ENCODE measurements at regions not wholly inside any gene's neighbourhood (a gene's known extent, or its start where the extent isn't known, plus 50 kb on each side); places are given as distances from the start of the nearest gene placed in this dataset.

- Mint-ChIP-seq H3K27me3 (ENCODE audit: unreplicated experiment) (no peaks in the 10 kb centered on the region), H3K4me1 (ENCODE audit: unreplicated experiment) (no peaks in the 10 kb centered on the region), H3K27ac (ENCODE audit: unreplicated experiment) (no peak overlapping the region), H3K4me3 (ENCODE audit: unreplicated experiment) (no peak overlapping the region), H3K9me3 (ENCODE audit: unreplicated experiment) (no peaks in the 10 kb centered on the region), H3K36me3 (ENCODE audit: low read depth, unreplicated experiment) (peaks cover 3% of the 10 kb centered on the region)
- DNase-seq (ENCODE audit: low spot score) = no peak
- TF ChIP-seq CTCF (IDR thresholded peaks at IDR 0.05; ENCODE audit: unreplicated experiment) = no peak
Observed at GRCh38 chr4:19614171-19614570, 637.5 kb upstream of the SLIT2 start.

- TF ChIP-seq CTCF (IDR thresholded peaks at IDR 0.05; ENCODE audit: unreplicated experiment) = no peak
- DNase-seq (ENCODE audit: low spot score) = no peak
- Mint-ChIP-seq H3K36me3 (ENCODE audit: low read depth, unreplicated experiment) (no peaks in the 10 kb centered on the region), H3K27ac (ENCODE audit: unreplicated experiment) (no peak overlapping the region), H3K4me1 (ENCODE audit: unreplicated experiment) (peaks cover 2% of the 10 kb centered on the region), H3K9me3 (ENCODE audit: unreplicated experiment) (no peaks in the 10 kb centered on the region), H3K4me3 (ENCODE audit: unreplicated experiment) (no peak overlapping the region), H3K27me3 (ENCODE audit: unreplicated experiment) (no peaks in the 10 kb centered on the region)
Observed at GRCh38 chr4:19596342-19596741, 655.4 kb upstream of the SLIT2 start.

- no peak overlapping the region for H3K4me3 Mint-ChIP-seq (ENCODE audit: unreplicated experiment)
- peaks cover 2% of the 10 kb centered on the region for H3K4me1 Mint-ChIP-seq (ENCODE audit: unreplicated experiment)
- H3K9me3 Mint-ChIP-seq (ENCODE audit: unreplicated experiment) = no peaks in the 10 kb centered on the region
- H3K27ac Mint-ChIP-seq (ENCODE audit: unreplicated experiment) = no peak overlapping the region
- no peaks in the 10 kb centered on the region for H3K27me3 Mint-ChIP-seq (ENCODE audit: unreplicated experiment)
- DNase-seq (ENCODE audit: low spot score) = no peak
- no peaks in the 10 kb centered on the region for H3K36me3 Mint-ChIP-seq (ENCODE audit: low read depth, unreplicated experiment)
- TF ChIP-seq CTCF (IDR thresholded peaks at IDR 0.05; ENCODE audit: unreplicated experiment) = no peak
Observed at GRCh38 chr4:19592391-19592790, 659.3 kb upstream of the SLIT2 start.

- H3K36me3 Mint-ChIP-seq (ENCODE audit: low read depth, unreplicated experiment) = no peaks in the 10 kb centered on the region
- DNase-seq (ENCODE audit: low spot score) = no peak
- H3K9me3 Mint-ChIP-seq (ENCODE audit: unreplicated experiment) = no peaks in the 10 kb centered on the region
- H3K4me1 Mint-ChIP-seq (ENCODE audit: unreplicated experiment) = no peaks in the 10 kb centered on the region
- TF ChIP-seq CTCF (IDR thresholded peaks at IDR 0.05; ENCODE audit: unreplicated experiment) = no peak
- H3K4me3 Mint-ChIP-seq (ENCODE audit: unreplicated experiment) = no peak overlapping the region
- H3K27ac Mint-ChIP-seq (ENCODE audit: unreplicated experiment) = no peak overlapping the region
- no peaks in the 10 kb centered on the region for H3K27me3 Mint-ChIP-seq (ENCODE audit: unreplicated experiment)
Observed at GRCh38 chr4:19583827-19584569, 667.7 kb upstream of the SLIT2 start.

- H3K36me3 Mint-ChIP-seq (ENCODE audit: low read depth, unreplicated experiment) = no peaks in the 10 kb centered on the region
- H3K9me3 Mint-ChIP-seq (ENCODE audit: unreplicated experiment) = no peaks in the 10 kb centered on the region
- H3K27ac Mint-ChIP-seq (ENCODE audit: unreplicated experiment) = no peak overlapping the region
- no peak for DNase-seq (ENCODE audit: low spot score)
- TF ChIP-seq CTCF (IDR thresholded peaks at IDR 0.05; ENCODE audit: unreplicated experiment) = no peak
- H3K4me1 Mint-ChIP-seq (ENCODE audit: unreplicated experiment) = peaks cover 3% of the 10 kb centered on the region
- peaks cover 1% of the 10 kb centered on the region for H3K27me3 Mint-ChIP-seq (ENCODE audit: unreplicated experiment)
- no peak overlapping the region for H3K4me3 Mint-ChIP-seq (ENCODE audit: unreplicated experiment)
Observed at GRCh38 chr4:19580095-19580494, 671.6 kb upstream of the SLIT2 start.

Measured in endothelial cell (in vitro differentiated cells).